WTC11 (cell line): ENCODE measurements at regions not wholly inside any gene's neighbourhood (a gene's known extent, or its start where the extent isn't known, plus 50 kb on each side); places are given as distances from the start of the nearest gene placed in this dataset.

Experiments
- ATAC-seq: fragments of 200-7000 bp; cut with Tn5 transposase; 2 replicates; pipeline ENCODE4 v1.10.0; 2021; ENCODE audit warnings: mild to moderate bottlenecking, moderate library complexity
- CTCF ChIA-PET: fragments of 300-600 bp; sonication (Branson Sonifier 250); formaldehyde crosslinking; loops from one replicate; lab custom pipeline; 2021; ENCODE audit warnings: antibody characterized with exemption; lab: Charles Lee
- POLR2A ChIA-PET: fragments of 350-600 bp; sonication (Branson Sonifier 250); formaldehyde crosslinking; loops from one replicate; lab custom pipeline; 2021; ENCODE audit warnings: antibody characterized with exemption; lab: Charles Lee
- DNase-seq: peaks from one replicate; pipeline ENCODE4 v3.0.0; 2021; ENCODE audit warnings: low spot score
- H3K27ac Mint-ChIP-seq: 2 replicates; pipeline ENCODE4 v1.8.0; 2021; ENCODE audit warnings: mixed read lengths
- H3K27me3 Mint-ChIP-seq: 2 replicates; pipeline ENCODE4 v1.8.0; 2021; ENCODE audit warnings: low read depth, mild to moderate bottlenecking, moderate library complexity, mixed read lengths
- H3K36me3 Mint-ChIP-seq: 2 replicates; pipeline ENCODE4 v1.8.0; 2021; ENCODE audit warnings: mixed read lengths
- H3K4me1 Mint-ChIP-seq: 2 replicates; pipeline ENCODE4 v1.8.0; 2022; ENCODE audit warnings: mixed read lengths
- H3K4me3 Mint-ChIP-seq: 2 replicates; pipeline ENCODE4 v1.8.0; 2021; ENCODE audit warnings: mild to moderate bottlenecking, moderate library complexity, mixed read lengths
- H3K9me3 Mint-ChIP-seq: 2 replicates; pipeline ENCODE4 v1.8.0; 2021; ENCODE audit warnings: mixed read lengths
- ATF6 ChIP-seq: sonication (generic); formaldehyde crosslinking; IDR thresholded peaks from 2 replicates; pipeline ENCODE4 v1.8.1; 2023; ENCODE audit warnings: mild to moderate bottlenecking, missing genetic modification reagents
- CREB1 ChIP-seq: sonication (generic); formaldehyde crosslinking; IDR thresholded peaks from 2 replicates; pipeline ENCODE4 v1.8.0; 2023; ENCODE audit warnings: mild to moderate bottlenecking, missing genetic modification reagents
- CTCF ChIP-seq: fragments of 200-600 bp; IDR thresholded peaks from 2 replicates; pipeline ENCODE4 v1.8.0; 2022; ENCODE audit warnings: antibody characterized with exemption
- E2F4 ChIP-seq: sonication (generic); formaldehyde crosslinking; IDR thresholded peaks from 2 replicates; pipeline ENCODE4 v1.8.1; 2022; ENCODE audit warnings: low read depth, mild to moderate bottlenecking, moderate library complexity, missing genetic modification reagents, borderline replicate concordance
- E2F5 ChIP-seq: sonication (generic); formaldehyde crosslinking; IDR thresholded peaks from 2 replicates; pipeline ENCODE4 v1.8.1; 2022; ENCODE audit warnings: mild to moderate bottlenecking, moderate library complexity, missing genetic modification reagents
- ERG ChIP-seq: fragments of 250-450 bp; sonication (Bioruptor Pico); IDR thresholded peaks from 2 replicates; pipeline ENCODE4 v1.8.0; 2021; ENCODE audit warnings: mild to moderate bottlenecking
- ESRRA ChIP-seq: sonication (generic); formaldehyde crosslinking; IDR thresholded peaks from 2 replicates; pipeline ENCODE4 v1.8.1; 2022; ENCODE audit warnings: mild to moderate bottlenecking, missing genetic modification reagents, borderline replicate concordance
- GRHL2 ChIP-seq: fragments of 250-450 bp; sonication (Bioruptor Pico); IDR thresholded peaks from 2 replicates; pipeline ENCODE4 v1.8.0; 2022; ENCODE audit warnings: mild to moderate bottlenecking, moderate library complexity; ENCODE audit not compliant: insufficient replicate concordance, severe bottlenecking
- GTF2I ChIP-seq: fragments of 250-450 bp; sonication (Bioruptor Pico); conservative IDR thresholded peaks from 2 replicates; pipeline ENCODE4 v1.4.0; 2021; ENCODE audit warnings: mild to moderate bottlenecking
- IRF2 ChIP-seq: sonication (generic); formaldehyde crosslinking; IDR thresholded peaks from 2 replicates; pipeline ENCODE4 v1.8.0; 2022; ENCODE audit warnings: low read depth, missing genetic modification reagents, borderline replicate concordance
- JUN ChIP-seq: sonication (generic); formaldehyde crosslinking; IDR thresholded peaks from 2 replicates; pipeline ENCODE4 v1.8.0; 2023; ENCODE audit warnings: mild to moderate bottlenecking, missing genetic modification reagents
- KAT7 ChIP-seq: sonication (generic); formaldehyde crosslinking; IDR thresholded peaks from 2 replicates; pipeline ENCODE4 v1.8.1; 2023; ENCODE audit warnings: missing genetic modification reagents, mild to moderate bottlenecking, borderline replicate concordance
- NFATC4 ChIP-seq: fragments of 250-450 bp; sonication (Bioruptor Pico); IDR thresholded peaks from 2 replicates; pipeline ENCODE4 v1.9.0; 2021; ENCODE audit warnings: mild to moderate bottlenecking
- SOX15 ChIP-seq: fragments of 250-450 bp; sonication (Bioruptor Pico); IDR thresholded peaks from 2 replicates; pipeline ENCODE4 v1.9.0; 2021; ENCODE audit warnings: mild to moderate bottlenecking
- TEAD1 ChIP-seq: sonication (generic); formaldehyde crosslinking; IDR thresholded peaks from 2 replicates; pipeline ENCODE4 v1.8.0; 2022; ENCODE audit warnings: mild to moderate bottlenecking, missing genetic modification reagents
- USF1 ChIP-seq: sonication (generic); formaldehyde crosslinking; IDR thresholded peaks from 2 replicates; pipeline ENCODE4 v1.8.0; 2022; ENCODE audit warnings: mild to moderate bottlenecking, missing genetic modification reagents
- ZBTB43 ChIP-seq: sonication (generic); formaldehyde crosslinking; IDR thresholded peaks from 2 replicates; pipeline ENCODE4 v1.8.1; 2023; ENCODE audit warnings: mild to moderate bottlenecking, missing genetic modification reagents
- ZNF219 ChIP-seq: sonication (generic); formaldehyde crosslinking; IDR thresholded peaks from 2 replicates; pipeline ENCODE4 v1.8.0; 2023; ENCODE audit warnings: missing genetic modification reagents, mild to moderate bottlenecking, borderline replicate concordance
- ZNF416 ChIP-seq: fragments of 250-450 bp; sonication (Bioruptor Pico); IDR thresholded peaks from 2 replicates; pipeline ENCODE4 v1.9.0; 2021; ENCODE audit warnings: mild to moderate bottlenecking, inconsistent platforms
- ZSCAN18 ChIP-seq: fragments of 250-450 bp; sonication (Bioruptor Pico); IDR thresholded peaks from 2 replicates; pipeline ENCODE4 v2.1.2; 2022; ENCODE audit warnings: mild to moderate bottlenecking, moderate library complexity

- no peak overlapping the region for H3K27ac Mint-ChIP-seq
- TF ChIP-seq USF1 (CRISPR knock-in tag) (no peak), CTCF (no peak), NFATC4 (CRISPR knock-in tag) (no peak), ZSCAN18 (no peak), E2F4 (CRISPR knock-in tag) (no peak), ZNF219 (CRISPR knock-in tag) (no peak), E2F5 (CRISPR knock-in tag) (no peak), TEAD1 (CRISPR knock-in tag) (no peak), IRF2 (CRISPR knock-in tag) (no peak), KAT7 (CRISPR knock-in tag) (no peak), JUN (CRISPR knock-in tag) (no peak), ERG (no peak), ATF6 (no peak), ESRRA (CRISPR knock-in tag) (no peak), GRHL2 (CRISPR knock-in tag) (no peak)
- no peak for ATAC-seq
- peaks cover 38% of the 10 kb centered on the region for H3K4me1 Mint-ChIP-seq
- no peaks in the 10 kb centered on the region for H3K9me3 Mint-ChIP-seq
- H3K4me3 Mint-ChIP-seq: no peak overlapping the region
- no peaks in the 10 kb centered on the region for H3K27me3 Mint-ChIP-seq
- no peak for DNase-seq
- CTCF ChIA-PET: interaction anchor here (0.6 to 1.5 kb wide), 2 partner anchors 22 to 92 kb away, joined by 3 to 5 read pairs; no protein-coding TSS in a partner anchor
- POLR2A ChIA-PET: no interaction called here
- H3K36me3 Mint-ChIP-seq: no peaks in the 10 kb centered on the region
Measured at GRCh38 chr11:70603114-70603755, 204.9 kb downstream of the CTTN start.

GRCh38 chr11:70603756-70604211, 205.5 kb downstream of the CTTN start:
- POLR2A ChIA-PET: no interaction called here
- no peaks in the 10 kb centered on the region for H3K27me3 Mint-ChIP-seq
- TF ChIP-seq SOX15 (CRISPR knock-in tag) (no peak), CREB1 (CRISPR knock-in tag) (no peak), ZBTB43 (CRISPR knock-in tag) (no peak), ZNF219 (CRISPR knock-in tag) (no peak), GTF2I (CRISPR knock-in tag) (no peak), ZNF416 (CRISPR knock-in tag) (no peak)
- TF ChIP-seq, all 79 proteins: peak for 0
- Mint-ChIP-seq H3K4me3 (no peak overlapping the region), H3K36me3 (no peaks in the 10 kb centered on the region), H3K9me3 (no peaks in the 10 kb centered on the region), H3K27ac (no peak overlapping the region), H3K4me1 (peaks cover 40% of the 10 kb centered on the region)
- no peak for ATAC-seq
- CTCF ChIA-PET: interaction anchor here (1.1 to 1.5 kb wide), 2 partner anchors 92 kb away, joined by 3 to 5 read pairs; no protein-coding TSS in a partner anchor
- no peak for DNase-seq
